Ectodermal cell (in vitro differentiated cells): ENCODE measurements at regions not wholly inside any gene's neighbourhood (a gene's known extent, or its start where the extent isn't known, plus 50 kb on each side); places are given as distances from the start of the nearest gene placed in this dataset.
"Not testable (repeated sequence)": the region's sequence is repeated elsewhere in the genome, so short reads cannot be mapped to it uniquely, and the experiment has no call there.

ENCODE experiments used
- H3K27ac ChIP-seq: 2 replicates; pipeline ENCODE4 v1.7.0; 2013; ENCODE audit warnings: mild to moderate bottlenecking, low read depth, low read length; ENCODE audit not compliant: insufficient read depth, poor library complexity, severe bottlenecking
- H3K27me3 ChIP-seq: 2 replicates; pipeline ENCODE4 v1.7.0; 2013; ENCODE audit warnings: mild to moderate bottlenecking, low read length; ENCODE audit not compliant: insufficient read depth, control insufficient read depth, poor library complexity, severe bottlenecking
- H3K36me3 ChIP-seq: one replicate; pipeline ENCODE4 v1.7.0; 2013; ENCODE audit warnings: low read length; ENCODE audit not compliant: control insufficient read depth, insufficient read depth
- H3K4me1 ChIP-seq: one replicate; pipeline ENCODE4 v1.7.0; 2013; ENCODE audit warnings: low read length; ENCODE audit not compliant: control insufficient read depth, insufficient read depth
- H3K4me3 ChIP-seq: 2 replicates; pipeline ENCODE4 v1.7.0; 2013; ENCODE audit warnings: low read depth, low read length, control low read depth; ENCODE audit not compliant: insufficient read depth
- H3K9me3 ChIP-seq: 2 replicates; pipeline ENCODE4 v1.7.0; 2013; ENCODE audit warnings: mild to moderate bottlenecking, low read length, moderate library complexity; ENCODE audit not compliant: control insufficient read depth
- WGBS, 2 experiments: methylation state at CpG; one replicate each; pipeline ENCODE4 v1.1.7; 2013; ENCODE audit warnings: missing lambda C conversion rate in 2 of 2; 5-methylcytosine and 5-hydroxymethylcytosine counted together

DNA sequence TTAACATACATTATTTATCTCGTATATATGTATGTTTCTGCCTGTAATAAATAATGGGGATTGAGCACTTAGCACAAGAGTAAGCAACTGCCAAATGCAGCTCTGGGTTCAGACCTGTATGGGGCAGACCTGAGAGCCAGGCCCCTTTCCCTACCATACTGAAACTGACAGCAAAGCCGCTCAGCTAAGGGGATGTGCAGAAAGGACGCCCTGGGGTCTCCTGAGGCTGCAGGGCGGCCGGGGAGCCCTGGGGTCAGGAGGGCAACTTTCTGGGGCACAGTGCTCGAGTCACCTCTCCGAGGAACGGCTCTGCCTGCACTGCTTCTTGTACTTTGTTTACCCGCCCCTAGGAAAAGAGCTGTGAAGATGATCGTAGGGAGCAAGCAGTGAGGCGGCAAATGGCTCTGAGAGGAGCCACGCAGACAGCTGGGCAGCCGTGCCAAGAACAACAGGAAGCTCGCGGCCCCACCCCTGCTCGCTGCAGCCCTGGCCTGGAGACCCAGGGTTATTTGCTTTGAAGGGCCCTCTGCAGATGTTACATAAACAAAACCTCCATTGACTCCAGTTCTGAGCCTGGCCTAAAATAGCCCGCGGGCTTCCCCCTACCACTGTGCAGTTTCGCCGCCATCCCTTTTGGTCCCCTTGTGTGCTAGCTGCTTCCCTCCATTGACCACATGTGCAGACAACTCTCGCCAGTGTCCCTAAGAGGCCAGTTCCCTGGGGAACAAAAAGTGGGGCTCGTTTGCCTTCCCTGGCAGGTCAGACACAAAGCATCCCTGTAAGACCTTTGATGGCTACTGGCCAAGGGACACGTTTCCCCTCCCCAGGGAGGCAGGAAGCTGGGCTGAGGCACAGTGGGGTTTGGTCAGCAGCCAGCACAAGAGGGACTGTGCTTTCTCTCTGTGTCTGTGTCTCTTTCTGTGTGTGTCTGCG lies 111.3 kb upstream of the LNX1 start:
- Histone ChIP-seq H3K9me3 (no peaks in the 10 kb centered on the region), H3K4me1 (peaks cover 4% of the 10 kb centered on the region), H3K4me3 (no peak overlapping the region), H3K36me3 (no peaks in the 10 kb centered on the region), H3K27me3 (no peaks in the 10 kb centered on the region), H3K27ac (peak overlapping the region; percentile 60)
- WGBS, 2 experiments: 55 to 57% methylated on average over 23 to 24 of the region's 24 CpGs

DNA sequence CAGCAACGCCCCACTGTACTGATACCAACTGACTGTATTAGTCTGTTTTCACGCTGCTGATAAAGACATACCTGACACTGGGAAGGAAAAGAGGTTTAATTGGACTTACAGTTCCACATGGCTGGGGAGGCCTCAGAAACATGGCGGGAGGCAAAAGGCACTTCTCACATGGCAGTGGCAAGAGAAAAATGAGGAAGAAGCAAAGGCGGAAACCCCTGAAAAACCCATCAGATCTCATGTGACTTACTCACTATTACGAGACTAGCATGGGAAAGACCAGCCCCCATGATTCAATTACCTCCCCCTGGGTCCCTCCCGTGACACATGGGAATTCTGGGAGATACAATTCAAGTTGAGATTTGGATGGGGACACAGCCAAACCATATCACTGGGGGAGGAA lies 110.0 kb upstream of the LNX1 start:
- not testable (repeated sequence) for H3K4me1 ChIP-seq, H3K36me3 ChIP-seq, H3K27ac ChIP-seq, H3K4me3 ChIP-seq, H3K27me3 ChIP-seq, H3K9me3 ChIP-seq
- WGBS, 2 experiments: 91 to 98% methylated on average over 6 of the region's 6 CpGs

DNA sequence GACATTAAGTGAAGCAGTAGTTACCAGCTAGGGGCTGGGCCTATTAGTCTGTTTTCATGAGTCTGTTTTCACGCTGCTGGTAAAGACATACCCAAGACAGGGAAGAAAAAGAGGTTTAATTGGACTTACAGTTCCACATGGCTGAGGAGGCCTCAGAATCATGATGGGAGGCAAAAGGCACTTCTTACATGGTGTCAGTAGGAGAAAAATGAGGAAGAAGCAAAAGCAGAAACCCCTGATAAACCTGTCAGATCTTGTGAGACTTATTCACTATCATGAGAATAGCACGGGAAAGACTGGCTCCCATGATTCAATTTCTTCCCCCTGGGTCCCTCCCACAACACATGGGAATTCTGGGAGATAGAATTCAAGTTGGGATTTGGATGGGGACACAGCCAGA lies 108.0 kb upstream of the LNX1 start:
- H3K4me3 ChIP-seq, H3K36me3 ChIP-seq, H3K9me3 ChIP-seq, H3K4me1 ChIP-seq, H3K27ac ChIP-seq, H3K27me3 ChIP-seq: not testable (repeated sequence)
- 88 to 94% methylated on average over 2 of the region's 2 CpGs for WGBS, 2 experiments

DNA sequence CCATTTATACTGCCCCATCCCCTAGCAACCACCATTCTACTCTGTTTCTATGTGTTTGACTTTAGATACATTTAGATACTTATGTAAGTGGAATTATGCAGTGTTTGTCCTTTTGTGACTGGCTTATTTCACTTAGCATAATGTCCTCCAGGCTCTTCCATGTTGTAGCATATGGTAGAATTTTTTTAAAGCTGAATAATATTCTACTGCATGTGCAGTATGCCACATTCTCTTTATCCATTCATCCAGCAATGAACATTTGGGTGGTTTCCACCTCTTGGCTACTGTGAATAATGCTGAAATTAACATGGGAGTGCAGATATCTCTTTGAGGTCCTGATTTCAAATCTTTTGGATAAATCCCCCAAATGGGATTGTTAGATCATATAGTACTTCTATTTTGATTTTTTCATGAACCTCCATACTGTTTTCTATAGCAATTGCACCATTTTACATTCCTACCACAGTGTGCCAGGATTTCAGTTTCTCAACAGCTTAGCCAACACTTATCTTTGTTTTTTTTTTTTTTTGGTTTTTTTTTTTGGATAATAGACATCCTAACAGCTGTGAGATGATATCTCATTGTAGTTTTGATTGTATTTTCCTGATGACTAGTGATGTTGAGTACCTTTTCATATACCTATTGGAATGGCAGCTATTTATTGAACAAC lies 105.9 kb upstream of the LNX1 start:
- H3K9me3 ChIP-seq: no peaks in the 10 kb centered on the region
- no peak overlapping the region for H3K4me3 ChIP-seq

DNA sequence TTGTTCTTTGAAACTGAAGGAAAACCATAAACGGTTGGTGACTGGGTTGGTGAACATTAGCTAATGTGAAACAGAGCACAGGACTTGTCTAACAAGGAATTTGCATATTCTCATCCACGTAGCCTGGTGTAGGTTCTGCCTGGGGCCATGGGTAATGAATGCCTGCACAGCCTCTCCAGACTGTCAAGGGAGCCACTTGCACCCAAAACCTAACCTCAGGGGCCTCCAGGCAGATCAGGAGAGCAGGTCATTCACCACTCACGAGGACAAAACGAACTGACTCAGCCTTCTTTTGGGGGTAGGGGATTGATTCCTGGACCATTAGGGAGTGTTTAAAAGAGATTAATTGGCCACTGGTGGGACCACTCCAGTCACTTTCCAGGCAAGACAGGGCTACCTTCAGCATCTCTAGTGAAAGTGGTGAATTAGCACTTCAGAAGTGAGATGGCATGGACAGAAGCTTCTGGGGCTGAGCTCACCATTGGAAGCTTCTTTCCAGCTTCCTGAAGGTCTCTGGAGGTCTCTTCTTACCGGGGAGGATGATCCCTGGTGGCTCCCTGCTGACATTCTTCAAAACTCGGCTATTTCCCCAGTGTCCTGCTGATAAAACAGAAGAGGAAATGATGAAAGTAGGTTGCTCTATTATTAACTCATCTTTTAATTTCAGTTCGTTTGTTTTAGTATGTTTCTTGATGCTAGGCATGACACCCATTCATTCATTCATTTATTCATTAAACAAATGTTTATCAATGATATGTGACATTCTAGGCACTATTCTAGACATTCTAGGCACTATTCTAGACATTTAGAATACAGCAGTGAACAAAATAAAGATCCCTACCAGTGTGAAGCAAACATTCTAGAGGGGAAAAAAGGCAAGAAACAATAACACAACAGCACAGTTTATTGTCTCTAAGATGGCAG lies 104.5 kb upstream of the LNX1 start:
- H3K4me1 ChIP-seq: peaks cover 9% of the 10 kb centered on the region
- H3K27me3 ChIP-seq: no peaks in the 10 kb centered on the region
- H3K9me3 ChIP-seq: no peaks in the 10 kb centered on the region
- WGBS, 2 experiments: 85 to 87% methylated on average over 6 to 7 of the region's 7 CpGs
- no peaks in the 10 kb centered on the region for H3K36me3 ChIP-seq
- no peak overlapping the region for H3K4me3 ChIP-seq
- H3K27ac ChIP-seq: no peak overlapping the region

More for the DNA sequence above, 105.9 kb upstream of the LNX1 start:
- Histone ChIP-seq H3K27me3 (no peaks in the 10 kb centered on the region), H3K36me3 (no peaks in the 10 kb centered on the region), H3K4me1 (peaks cover 9% of the 10 kb centered on the region), H3K27ac (no peak overlapping the region)

DNA sequence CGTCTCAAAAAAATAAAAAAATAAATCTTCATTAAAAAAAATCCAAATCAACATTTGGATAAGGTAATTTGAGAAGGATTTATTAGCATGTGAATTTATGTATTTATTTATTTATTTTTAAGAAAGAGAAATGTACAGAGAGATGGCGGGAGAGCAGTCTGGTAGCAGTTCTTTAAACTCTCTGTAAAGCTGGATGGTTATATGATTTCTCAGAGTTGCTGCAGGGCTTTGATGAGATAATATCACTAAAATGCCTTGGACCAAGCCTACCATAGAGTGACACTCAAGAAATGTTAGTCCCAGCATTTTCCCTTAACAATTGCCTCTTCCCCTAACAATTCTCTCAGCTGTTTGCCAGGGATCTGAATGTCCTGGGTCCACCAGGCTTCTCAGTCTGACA lies 103.4 kb upstream of the LNX1 start:
- Histone ChIP-seq H3K27me3 (no peaks in the 10 kb centered on the region), H3K27ac (no peak overlapping the region), H3K36me3 (no peaks in the 10 kb centered on the region), H3K4me3 (no peak overlapping the region), H3K4me1 (peaks cover 9% of the 10 kb centered on the region), H3K9me3 (no peaks in the 10 kb centered on the region)
- WGBS, 2 experiments: 86 to 96% methylated on average over 1 to 2 of the region's 2 CpGs

DNA sequence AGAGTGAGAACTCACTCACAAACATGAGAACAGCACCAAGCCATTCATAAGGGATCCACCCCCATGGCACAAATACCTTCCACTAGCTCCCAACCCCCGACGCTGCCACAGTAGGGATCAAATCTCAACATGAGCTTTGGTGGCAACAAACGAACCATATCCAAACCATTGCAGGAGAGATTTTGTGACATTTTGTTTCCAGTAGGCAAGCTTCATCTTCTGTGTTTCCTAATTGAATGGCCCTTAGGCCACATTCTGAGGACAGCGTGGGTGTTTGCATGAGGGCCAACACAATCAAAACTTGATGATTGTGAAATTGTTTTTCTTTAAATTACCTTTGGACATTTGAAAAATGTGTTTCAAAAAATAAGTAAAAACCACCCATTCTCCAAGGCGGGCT lies 102.6 kb upstream of the LNX1 start:
- 90 to 96% methylated on average over 5 of the region's 5 CpGs for WGBS, 2 experiments
- Histone ChIP-seq H3K9me3 (no peaks in the 10 kb centered on the region), H3K36me3 (no peaks in the 10 kb centered on the region), H3K27ac (no peak overlapping the region), H3K4me1 (peaks cover 9% of the 10 kb centered on the region), H3K27me3 (no peaks in the 10 kb centered on the region), H3K4me3 (no peak overlapping the region)

DNA sequence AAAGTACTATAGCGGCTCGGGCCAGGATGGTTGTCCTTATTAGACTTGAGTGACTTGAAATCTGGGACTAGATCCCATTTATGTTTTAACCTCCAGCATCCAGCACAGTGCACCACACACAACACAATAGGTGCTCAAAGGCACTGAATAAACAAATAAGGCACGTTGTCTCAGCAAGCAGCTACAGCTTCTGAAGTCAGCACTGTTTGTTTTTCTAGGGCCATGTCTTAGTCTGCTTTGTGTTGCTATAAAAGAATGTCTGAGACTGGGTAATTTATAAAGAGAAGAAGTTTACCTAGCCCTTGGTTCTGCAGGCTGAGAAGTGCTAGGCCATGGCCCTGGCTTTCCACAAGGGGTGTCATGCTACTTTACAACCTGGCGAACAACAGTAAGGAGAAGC lies 102.1 kb upstream of the LNX1 start:
- Histone ChIP-seq H3K27ac (no peak overlapping the region), H3K36me3 (no peaks in the 10 kb centered on the region), H3K4me1 (peaks cover 9% of the 10 kb centered on the region), H3K4me3 (no peak overlapping the region), H3K9me3 (no peaks in the 10 kb centered on the region), H3K27me3 (no peaks in the 10 kb centered on the region)
- WGBS, 2 experiments: 72 to 73% methylated on average over 4 of the region's 4 CpGs

DNA sequence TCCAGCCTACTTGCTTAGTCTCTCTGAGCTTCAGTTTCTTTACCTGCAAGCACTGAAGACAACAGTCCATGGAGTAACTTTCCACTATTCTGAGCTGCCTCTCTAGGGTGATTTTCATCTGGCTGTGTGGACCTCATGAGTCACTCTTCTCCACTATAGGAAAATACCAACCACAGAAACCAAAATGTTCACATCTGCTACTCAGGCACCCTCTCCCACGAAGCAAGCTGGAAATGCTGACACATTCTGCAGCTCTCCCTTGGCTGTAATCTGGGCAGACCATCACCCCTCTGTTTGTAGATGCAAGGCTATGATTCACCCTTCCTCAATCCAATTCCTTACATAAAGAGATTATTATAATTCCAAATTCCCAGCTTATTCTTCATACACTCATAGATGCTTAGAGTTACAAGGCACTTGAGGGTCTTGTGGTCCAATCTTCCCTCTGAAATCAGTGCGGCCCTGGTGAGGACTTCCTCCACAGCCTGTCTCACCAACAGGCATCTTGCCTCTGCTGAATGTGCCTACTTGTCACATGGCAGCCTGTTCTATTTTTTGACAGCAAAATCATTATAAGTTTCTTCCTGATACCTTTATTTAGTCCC lies 97.0 kb upstream of the LNX1 start:
- H3K36me3 ChIP-seq: no peaks in the 10 kb centered on the region
- H3K27me3 ChIP-seq: no peaks in the 10 kb centered on the region
- no peaks in the 10 kb centered on the region for H3K9me3 ChIP-seq
- no peak overlapping the region for H3K27ac ChIP-seq
- H3K4me3 ChIP-seq: no peak overlapping the region
- 80 to 87% methylated on average over 2 of the region's 2 CpGs for WGBS, 2 experiments
- peaks cover under 1% of the 10 kb centered on the region for H3K4me1 ChIP-seq
